Fibroblast of lung (primary cell): ENCODE measurements at regions not wholly inside any gene's neighbourhood (a gene's known extent, or its start where the extent isn't known, plus 50 kb on each side); places are given as distances from the start of the nearest gene placed in this dataset.

Experiments
- DNase-seq, 2 donors: peaks; one replicate each; pipeline versions ENCODE4 v3.0.0 to v3.0.0-alpha.2; 2010; ENCODE audit warnings: low read depth in 2 of 2
- H2AFZ ChIP-seq: 2 replicates; pipeline ENCODE4 v1.5.1; 2012; ENCODE audit warnings: low read length, control low read depth, inconsistent platforms
- H3K27ac ChIP-seq: 2 replicates; pipeline ENCODE4 v1.5.1; 2011; ENCODE audit warnings: low read length, control low read depth; ENCODE audit not compliant: insufficient read depth
- H3K27me3 ChIP-seq: 2 replicates; pipeline ENCODE4 v1.5.1; 2011; ENCODE audit warnings: mild to moderate bottlenecking, low read length; ENCODE audit not compliant: control insufficient read depth, insufficient read depth
- H3K36me3 ChIP-seq: 2 replicates; pipeline ENCODE4 v1.5.1; 2011; ENCODE audit warnings: low read length; ENCODE audit not compliant: control insufficient read depth, insufficient read depth
- H3K4me1 ChIP-seq: 2 replicates; pipeline ENCODE4 v1.5.1; 2011; ENCODE audit warnings: low read length; ENCODE audit not compliant: control insufficient read depth, insufficient read depth; ENCODE audit errors: extremely low read depth
- H3K4me2 ChIP-seq: 2 replicates; pipeline ENCODE4 v1.5.1; 2011; ENCODE audit warnings: low read length, control low read depth; ENCODE audit not compliant: insufficient read depth; ENCODE audit errors: extremely low read depth
- H3K4me3 ChIP-seq, 4 experiments: fragments of 200-600 bp in 1 of 4; sonication (generic) in 1 of 4; replicated peaks in 1 of 4; 2 replicates each; pipeline ENCODE4 v1.5.1; 2011 to 2016; ENCODE audit warnings: low read length in 4 of 4, low read depth in 3 of 4, mild to moderate bottlenecking in 3 of 4, control low read depth in 2 of 4, inconsistent platforms in 1 of 4, mixed read lengths in 1 of 4; ENCODE audit not compliant: insufficient read depth in 1 of 4; ENCODE audit errors: control extremely low read depth in 1 of 4
- H3K79me2 ChIP-seq: 2 replicates; pipeline ENCODE4 v1.5.1; 2012; ENCODE audit warnings: mild to moderate bottlenecking, low read length, inconsistent platforms; ENCODE audit not compliant: control insufficient read depth, insufficient read depth
- H3K9ac ChIP-seq: 2 replicates; pipeline ENCODE4 v1.5.1; 2011; ENCODE audit warnings: mild to moderate bottlenecking, low read length, control low read depth; ENCODE audit not compliant: insufficient read depth
- H3K9me3 ChIP-seq: 2 replicates; pipeline ENCODE4 v1.5.1; 2012; ENCODE audit warnings: low read depth, low read length; ENCODE audit not compliant: control insufficient read depth, insufficient read depth
- H4K20me1 ChIP-seq: 2 replicates; pipeline ENCODE4 v1.5.1; 2011; ENCODE audit warnings: low read length; ENCODE audit not compliant: control insufficient read depth, insufficient read depth; ENCODE audit errors: extremely low read depth
- EZH2 ChIP-seq: IDR thresholded peaks from 2 replicates; pipeline ENCODE4 v1.5.1; 2012; ENCODE audit warnings: low read length, control low read depth, mild to moderate bottlenecking; ENCODE audit errors: missing control alignments
- TF ChIP-seq, protein P1 (sequence below), 2 donors: IDR thresholded peaks in 1 of 2; conservative IDR thresholded peaks in 1 of 2; 1 replicate in 1 of 2; 2 replicates in 1 of 2; pipeline ENCODE4 v1.5.1; 2011 to 2012; ENCODE audit warnings: low read length in 2 of 2, control low read depth in 1 of 2, inconsistent platforms in 1 of 2, low read depth in 1 of 2, mild to moderate bottlenecking in 1 of 2

DNA sequence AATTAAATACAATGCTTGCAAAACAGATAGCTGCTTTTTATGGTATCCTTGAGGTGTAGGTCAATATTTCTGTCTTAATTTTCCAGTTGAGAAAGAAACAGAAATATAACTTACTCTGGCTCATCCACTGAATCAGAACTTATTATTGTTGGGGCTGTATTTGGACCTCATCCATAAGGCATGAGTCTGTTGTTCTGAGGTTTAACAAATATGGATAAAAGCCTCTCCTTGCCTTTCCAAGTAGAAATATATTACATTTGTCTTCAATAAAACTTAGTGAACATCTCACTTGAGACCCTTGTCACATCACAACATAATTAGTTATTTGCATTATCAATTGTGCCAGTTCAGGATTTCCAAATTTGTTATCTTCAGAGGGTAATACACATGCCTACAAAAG, 525.8 kb downstream of the AGTPBP1 start:
- Histone ChIP-seq H3K9ac (no peak overlapping the region), H3K4me2 (no peak overlapping the region), H2AFZ (no peak overlapping the region), H3K79me2 (no peaks in the 10 kb centered on the region), H3K4me3 (no peak overlapping the region), H4K20me1 (no peaks in the 10 kb centered on the region), H3K36me3 (no peaks in the 10 kb centered on the region), H3K27ac (no peak overlapping the region), H3K9me3 (no peaks in the 10 kb centered on the region), H3K4me1 (no peaks in the 10 kb centered on the region), H3K27me3 (no peaks in the 10 kb centered on the region)
- DNase-seq, result peak; percentile 5 to 59
- no peak for TF ChIP-seq EZH2
- TF ChIP-seq, protein P1, sequence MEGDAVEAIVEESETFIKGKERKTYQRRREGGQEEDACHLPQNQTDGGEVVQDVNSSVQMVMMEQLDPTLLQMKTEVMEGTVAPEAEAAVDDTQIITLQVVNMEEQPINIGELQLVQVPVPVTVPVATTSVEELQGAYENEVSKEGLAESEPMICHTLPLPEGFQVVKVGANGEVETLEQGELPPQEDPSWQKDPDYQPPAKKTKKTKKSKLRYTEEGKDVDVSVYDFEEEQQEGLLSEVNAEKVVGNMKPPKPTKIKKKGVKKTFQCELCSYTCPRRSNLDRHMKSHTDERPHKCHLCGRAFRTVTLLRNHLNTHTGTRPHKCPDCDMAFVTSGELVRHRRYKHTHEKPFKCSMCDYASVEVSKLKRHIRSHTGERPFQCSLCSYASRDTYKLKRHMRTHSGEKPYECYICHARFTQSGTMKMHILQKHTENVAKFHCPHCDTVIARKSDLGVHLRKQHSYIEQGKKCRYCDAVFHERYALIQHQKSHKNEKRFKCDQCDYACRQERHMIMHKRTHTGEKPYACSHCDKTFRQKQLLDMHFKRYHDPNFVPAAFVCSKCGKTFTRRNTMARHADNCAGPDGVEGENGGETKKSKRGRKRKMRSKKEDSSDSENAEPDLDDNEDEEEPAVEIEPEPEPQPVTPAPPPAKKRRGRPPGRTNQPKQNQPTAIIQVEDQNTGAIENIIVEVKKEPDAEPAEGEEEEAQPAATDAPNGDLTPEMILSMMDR (conservative IDR thresholded peaks at IDR 0.05 in 1 of 2, IDR thresholded peaks at IDR 0.05 in 1 of 2; ENCODE audit: low read depth in 1 of 2, low read length in 2 of 2), result no peak

DNA sequence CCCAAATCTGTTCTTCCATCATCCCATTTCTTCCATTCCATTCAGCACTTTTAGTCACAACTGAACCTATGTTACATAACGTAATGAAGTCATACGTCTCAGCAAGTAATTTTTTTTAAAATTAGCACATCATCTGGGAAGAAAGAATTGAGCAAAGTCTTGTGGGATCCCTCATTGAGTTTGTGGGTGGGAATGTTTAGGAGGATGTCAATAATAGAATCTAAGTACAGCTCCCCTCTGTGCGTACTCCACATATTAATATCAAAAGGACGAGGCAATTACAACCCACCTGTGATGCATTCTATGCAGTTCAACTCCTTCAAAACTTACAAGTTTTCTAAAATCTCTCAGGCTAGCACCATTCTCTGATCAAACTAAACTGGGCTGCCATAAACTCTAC, 526.3 kb downstream of the AGTPBP1 start:
- no peak overlapping the region for H3K4me2 ChIP-seq
- no peaks in the 10 kb centered on the region for H3K27me3 ChIP-seq
- H3K79me2 ChIP-seq, result no peaks in the 10 kb centered on the region
- H3K4me3 ChIP-seq, result no peak overlapping the region
- H3K27ac ChIP-seq, result no peak overlapping the region
- DNase-seq, result no peak
- H3K9me3 ChIP-seq, result no peaks in the 10 kb centered on the region
- H3K4me1 ChIP-seq, result no peaks in the 10 kb centered on the region
- H4K20me1 ChIP-seq, result no peaks in the 10 kb centered on the region
- H3K36me3 ChIP-seq, result no peaks in the 10 kb centered on the region
- no peak overlapping the region for H3K9ac ChIP-seq
- no peak for TF ChIP-seq EZH2
- TF ChIP-seq, protein P1 (conservative IDR thresholded peaks at IDR 0.05 in 1 of 2, IDR thresholded peaks at IDR 0.05 in 1 of 2; ENCODE audit: low read depth in 1 of 2, low read length in 2 of 2), result no peak
- H2AFZ ChIP-seq, result no peak overlapping the region

DNA sequence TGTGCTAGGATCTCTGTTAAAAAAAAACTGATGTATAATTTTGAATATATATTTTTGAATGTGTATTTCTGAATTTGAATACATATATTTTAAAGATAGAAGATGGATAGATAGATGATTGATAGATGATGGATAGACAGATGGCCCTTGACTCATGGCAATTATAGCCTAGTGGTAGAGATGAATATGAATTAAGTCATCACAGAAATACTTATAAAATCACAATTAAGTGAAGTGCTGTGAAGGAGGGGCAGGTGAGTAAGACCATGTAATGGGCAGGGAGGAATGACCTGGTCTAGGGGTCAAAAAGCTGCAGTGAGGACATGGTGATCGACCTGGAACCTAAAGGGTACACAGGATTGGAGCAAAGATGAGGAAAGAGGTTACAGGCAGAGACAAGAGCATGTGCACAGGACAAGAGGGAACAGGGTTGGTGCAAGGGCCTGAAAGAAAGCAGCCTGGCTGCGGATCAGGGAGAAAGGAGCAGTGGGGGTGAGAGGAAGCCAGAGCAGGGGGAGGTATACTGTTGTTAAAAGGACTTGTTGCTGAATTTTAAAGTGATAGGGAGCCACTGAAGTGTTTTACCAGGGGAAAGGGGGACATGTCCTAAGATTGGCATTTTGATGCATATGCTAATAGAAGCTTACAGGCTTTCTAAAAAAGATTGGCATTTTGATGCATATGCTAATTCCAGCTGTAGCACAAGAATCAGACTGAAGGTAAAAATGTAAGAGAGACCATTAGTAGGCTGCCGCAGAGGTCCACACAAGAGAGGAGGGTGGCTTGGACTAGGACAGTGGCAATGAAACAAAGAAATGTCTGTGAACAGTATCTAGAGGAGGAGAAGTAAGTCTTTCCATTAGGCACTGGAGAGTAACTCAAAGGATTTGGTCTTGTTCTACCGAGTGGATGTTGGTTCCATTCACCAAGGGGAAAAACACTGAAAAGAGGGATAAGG, 527.8 kb downstream of the AGTPBP1 start:
- no peak overlapping the region for H2AFZ ChIP-seq
- H3K79me2 ChIP-seq, result no peaks in the 10 kb centered on the region
- no peak overlapping the region for H3K4me3 ChIP-seq
- H3K9me3 ChIP-seq, result no peaks in the 10 kb centered on the region
- H3K36me3 ChIP-seq, result no peaks in the 10 kb centered on the region
- no peak overlapping the region for H3K27ac ChIP-seq
- no peaks in the 10 kb centered on the region for H4K20me1 ChIP-seq
- H3K4me2 ChIP-seq, result no peak overlapping the region
- no peak for DNase-seq
- TF ChIP-seq, protein P1 (conservative IDR thresholded peaks at IDR 0.05 in 1 of 2, IDR thresholded peaks at IDR 0.05 in 1 of 2; ENCODE audit: low read depth in 1 of 2, low read length in 2 of 2), result no peak
- TF ChIP-seq EZH2, result no peak
- no peak overlapping the region for H3K9ac ChIP-seq
- no peaks in the 10 kb centered on the region for H3K27me3 ChIP-seq
- H3K4me1 ChIP-seq, result no peaks in the 10 kb centered on the region
